Tibial nerve (tissue), 4 donors: ENCODE measurements at regions not wholly inside any gene's neighbourhood (a gene's known extent, or its start where the extent isn't known, plus 50 kb on each side); places are given as distances from the start of the nearest gene placed in this dataset.

ENCODE experiments used
- CTCF ChIP-seq, 5 experiments: fragments of 200-600 bp in 3 of 5; fragments of 450-650 bp in 2 of 5; sonication (generic) in 3 of 5; IDR thresholded peaks; one replicate each; pipeline ENCODE4 v1.5.1; 2016 to 2019; ENCODE audit warnings: antibody characterized with exemption in 5 of 5, mild to moderate bottlenecking in 3 of 5, moderate library complexity in 2 of 5
- EP300 ChIP-seq, 2 donors: sonication (generic); formaldehyde crosslinking; IDR thresholded peaks; one replicate each; pipeline ENCODE4 v1.6.1; 2017; ENCODE audit warnings: antibody characterized with exemption in 2 of 2, mild to moderate bottlenecking in 1 of 2

GRCh38 chr2:146004462-146004861, 1484.5 kb upstream of the ZEB2 start:
- no peak for TF ChIP-seq CTCF (IDR thresholded peaks at IDR 0.05)
- TF ChIP-seq EP300 (IDR thresholded peaks at IDR 0.05): no peak
